RPMI7951 (cell line): ENCODE measurements at regions not wholly inside any gene's neighbourhood (a gene's known extent, or its start where the extent isn't known, plus 50 kb on each side); places are given as distances from the start of the nearest gene placed in this dataset.
A peak's percentile ranks its signal among the peaks of the same experiment; 100 is the strongest.

Experiments
- DNase-seq: peaks from one replicate; pipeline ENCODE4 v3.0.0-alpha.2; 2012; ENCODE audit warnings: low read depth

DNA sequence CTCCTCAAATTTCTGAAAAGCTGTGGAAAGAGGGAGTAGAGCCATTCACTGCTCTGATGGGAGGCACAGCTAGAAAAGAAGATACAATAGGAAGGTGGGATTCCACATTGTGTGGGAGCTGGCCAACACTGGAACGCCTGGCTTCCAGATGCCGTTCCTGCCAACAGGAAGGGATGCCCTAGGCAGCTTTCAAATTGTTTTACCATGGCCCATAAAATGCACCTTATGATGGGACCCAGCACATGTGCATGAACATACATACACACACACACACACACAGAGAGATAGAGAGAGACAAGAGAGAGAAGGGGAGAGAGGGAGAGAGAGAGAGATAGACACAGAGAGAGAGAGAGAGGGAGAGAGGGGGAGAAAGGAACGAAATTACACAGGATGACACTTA is 86.1 kb upstream of the BZW1 start:
- no peak for DNase-seq

DNA sequence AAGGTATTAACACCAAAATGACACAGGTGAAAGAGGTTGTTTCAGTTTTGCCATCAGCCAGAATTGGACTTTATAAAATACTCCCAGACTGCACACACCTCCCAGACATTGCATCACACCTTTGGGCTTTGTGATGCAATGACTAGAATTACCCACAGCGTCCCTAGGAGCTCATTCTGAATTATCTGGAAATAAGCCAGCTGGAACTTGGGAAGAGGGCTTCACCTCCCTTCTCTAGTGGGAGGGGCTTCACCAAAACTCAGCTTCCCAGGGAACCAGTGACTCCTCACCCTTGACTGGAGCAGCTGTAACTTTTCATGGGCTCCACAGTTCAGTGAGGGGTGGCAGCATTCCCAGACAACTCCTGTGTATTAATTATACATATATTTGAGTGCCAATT is 83.1 kb upstream of the BZW1 start:
- peak; percentile 30 for DNase-seq

GRCh38 chr2:200730302-200730701 is 81.4 kb upstream of the BZW1 start:
- no peak for DNase-seq

DNA sequence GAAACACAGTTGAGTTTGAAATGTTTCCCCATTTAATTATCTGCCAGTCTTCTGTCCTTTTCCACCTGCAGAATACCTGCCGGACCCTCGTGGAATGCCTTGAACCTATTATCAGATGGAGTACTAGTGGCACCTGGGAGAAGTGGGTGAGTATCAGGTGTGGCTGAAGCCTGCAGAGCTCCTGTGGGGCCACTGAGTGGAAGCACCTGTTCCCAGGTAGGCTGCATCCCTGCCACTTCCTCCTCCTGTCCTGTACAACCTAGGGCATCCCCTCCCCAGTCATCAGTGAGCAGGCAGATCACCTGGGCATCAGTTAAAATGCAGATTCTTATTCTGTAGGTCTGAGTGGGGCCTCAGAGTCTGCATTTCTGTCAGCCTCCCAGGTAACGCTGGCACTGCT is 80.8 kb upstream of the BZW1 start:
- DNase-seq = no peak

- DNase-seq = no peak
These were observed 78.8 kb upstream of the BZW1 start for GRCh38 chr2:200732866-200733265.

DNA sequence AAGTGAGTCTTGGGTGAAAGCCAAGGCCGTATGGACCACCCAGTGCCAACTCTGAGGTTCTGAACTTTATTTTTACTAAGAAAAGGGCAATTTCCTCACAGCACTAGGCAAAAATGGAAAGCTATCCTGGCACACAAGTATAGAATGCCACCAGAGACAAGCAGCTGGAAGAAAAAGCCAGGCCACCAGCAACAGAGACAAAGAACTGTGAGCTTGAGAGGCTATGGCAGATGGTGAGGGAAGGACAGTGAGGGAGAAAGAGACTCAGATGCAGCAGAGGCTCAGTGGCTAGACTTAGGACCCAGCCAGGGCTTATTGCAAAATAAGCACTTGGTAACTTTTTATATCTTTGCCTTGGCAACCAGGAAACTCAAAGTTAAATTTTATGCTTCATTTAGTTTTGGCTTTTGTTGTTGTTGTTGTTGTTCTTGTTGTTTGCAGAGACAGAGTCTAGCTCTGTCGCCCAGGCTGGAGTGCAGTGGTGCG is 78.0 kb upstream of the BZW1 start:
- DNase-seq = no peak

DNA sequence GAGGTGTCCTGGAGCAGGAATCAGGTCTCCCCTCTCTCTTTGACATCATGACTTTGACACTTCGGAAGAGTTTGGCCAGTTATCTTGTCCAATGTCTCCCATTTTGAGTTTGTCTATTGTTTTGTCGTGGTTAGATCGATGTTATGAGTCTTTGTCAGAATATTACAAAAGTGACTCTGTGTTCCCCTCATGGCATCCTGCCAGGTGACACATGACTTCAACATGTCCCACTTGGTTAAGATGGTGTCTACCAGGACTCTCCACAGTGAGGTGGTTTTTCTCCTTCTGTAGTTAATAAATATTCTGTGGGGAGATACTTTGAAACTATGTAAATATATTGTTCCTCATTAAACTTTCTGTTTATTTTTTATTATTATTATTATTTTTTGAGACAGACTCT is 76.6 kb upstream of the BZW1 start:
- DNase-seq = peak; percentile 35

DNA sequence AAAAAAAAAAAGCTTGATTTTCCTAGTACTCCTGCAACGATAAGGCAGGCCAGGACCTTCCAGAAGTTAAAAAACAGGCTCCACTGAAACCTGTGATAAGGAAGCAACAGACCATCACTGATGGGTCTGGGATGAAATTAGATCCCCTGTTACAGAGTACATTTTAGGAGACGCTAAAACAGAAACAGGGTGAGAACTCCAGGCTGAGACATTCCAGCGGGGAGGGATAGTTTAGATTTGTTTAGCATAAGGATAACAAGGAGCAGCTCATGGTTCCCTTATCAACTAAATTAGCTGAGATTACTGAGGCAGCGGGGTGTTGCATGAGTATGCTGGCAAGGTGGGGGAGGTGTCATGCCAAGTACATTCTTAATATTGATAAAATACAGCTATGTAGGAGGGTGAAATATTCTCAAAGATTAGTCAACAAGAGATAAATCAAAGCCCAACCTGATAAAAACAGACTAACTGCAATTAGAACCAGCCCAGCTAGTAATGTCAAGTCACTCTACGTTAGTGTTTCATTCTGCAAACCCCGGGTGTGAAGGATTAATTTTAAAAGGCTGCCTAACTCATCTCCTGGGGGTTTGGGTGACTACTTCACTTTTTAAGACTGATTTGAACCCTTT is 75.0 kb upstream of the BZW1 start:
- DNase-seq = no peak

DNA sequence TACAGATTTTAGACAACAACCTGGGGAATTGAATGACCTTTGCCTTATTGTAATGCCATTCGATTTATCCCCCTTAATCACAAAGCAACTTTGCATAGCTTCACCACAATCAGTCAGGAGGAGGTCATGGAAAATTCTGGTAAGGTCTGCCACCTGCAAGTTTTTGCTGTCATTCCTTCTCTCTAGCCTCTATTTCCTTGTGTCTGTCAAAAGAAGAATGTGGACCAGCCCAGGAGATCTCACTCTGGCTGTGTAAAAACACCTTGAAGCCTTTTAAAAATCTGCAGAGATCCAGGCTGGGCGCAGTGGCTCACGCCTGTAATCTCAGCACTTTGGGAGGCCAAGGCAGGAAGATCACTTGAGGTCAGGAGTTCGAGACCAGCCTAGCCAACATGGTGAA is 74.1 kb upstream of the BZW1 start:
- no peak for DNase-seq

- no peak for DNase-seq
These were observed 73.1 kb upstream of the BZW1 start for GRCh38 chr2:200738590-200738989.

DNA sequence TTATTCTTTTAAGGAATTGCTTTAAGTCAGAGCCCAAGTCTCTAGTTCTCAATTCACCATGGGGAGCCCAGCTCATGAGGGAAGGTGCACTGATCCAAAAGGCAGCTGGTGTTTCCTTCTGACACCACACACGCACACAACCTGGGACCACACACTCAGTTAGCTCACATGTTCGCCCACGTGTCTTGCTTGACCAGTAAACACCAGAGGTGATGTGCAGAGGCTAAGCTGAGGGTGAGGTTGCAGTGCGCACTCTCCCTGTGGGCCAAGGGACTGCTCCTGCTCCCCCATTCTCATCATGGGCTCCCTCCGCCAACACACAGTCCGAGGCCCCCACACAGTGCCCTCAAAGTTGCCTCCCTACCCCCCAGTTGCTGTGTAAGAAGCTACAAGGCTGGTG is 70.8 kb upstream of the BZW1 start:
- DNase-seq = no peak

- no peak for DNase-seq
These were observed 70.1 kb upstream of the BZW1 start for GRCh38 chr2:200741468-200742202.

GRCh38 chr2:200742426-200742825 is 69.3 kb upstream of the BZW1 start:
- no peak for DNase-seq

DNA sequence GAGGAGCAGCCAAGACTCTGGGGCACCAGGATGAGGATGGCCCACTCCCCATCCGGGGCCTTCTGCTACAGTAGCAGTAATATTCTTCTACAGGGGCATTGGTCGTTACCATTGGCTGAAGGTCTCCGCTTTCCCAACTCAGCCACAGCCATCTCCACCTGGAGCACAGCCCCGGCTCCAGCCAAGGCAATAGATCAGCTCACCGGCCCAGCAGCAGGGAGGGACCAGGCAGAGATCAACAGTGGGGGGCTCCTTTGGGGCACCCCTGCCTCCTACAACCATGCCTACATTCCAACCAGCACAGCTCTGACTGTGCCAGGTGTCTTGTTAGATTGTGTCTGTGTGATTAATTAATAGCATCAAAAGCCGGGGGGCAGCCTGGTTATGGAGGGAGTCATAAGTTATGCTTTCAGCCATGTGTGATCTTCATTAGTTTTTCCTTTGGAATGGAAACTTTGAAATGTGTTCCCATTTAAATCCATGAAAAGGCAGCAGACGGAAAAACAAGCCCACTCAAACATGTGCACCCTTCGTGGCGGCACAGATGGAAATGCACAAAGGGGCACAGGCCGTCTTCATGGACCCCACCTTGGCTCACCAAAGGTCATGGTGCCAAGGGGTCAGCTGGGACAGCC is 68.6 kb upstream of the BZW1 start:
- DNase-seq = no peak

GRCh38 chr2:200744201-200744602 is 67.5 kb upstream of the BZW1 start:
- DNase-seq = no peak

DNA sequence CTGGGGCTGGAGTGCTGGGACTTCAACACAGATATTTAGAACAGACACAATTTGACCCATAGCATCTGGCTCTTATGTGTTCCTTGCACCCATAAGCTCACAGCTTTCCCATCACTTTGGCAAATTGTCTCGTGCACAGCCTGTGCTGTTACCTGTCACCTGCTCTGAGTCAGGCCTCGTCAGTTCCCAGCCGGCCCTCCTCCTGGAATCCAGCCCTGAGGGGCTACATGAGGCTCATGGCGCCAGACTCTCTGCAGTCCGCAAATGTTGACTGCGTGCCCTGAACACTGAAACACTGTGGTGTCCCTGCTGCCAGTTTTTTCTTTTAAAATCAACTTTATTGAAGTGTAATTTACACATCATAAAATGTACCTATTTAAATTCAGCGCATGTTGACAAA is 65.4 kb upstream of the BZW1 start:
- no peak for DNase-seq

DNA sequence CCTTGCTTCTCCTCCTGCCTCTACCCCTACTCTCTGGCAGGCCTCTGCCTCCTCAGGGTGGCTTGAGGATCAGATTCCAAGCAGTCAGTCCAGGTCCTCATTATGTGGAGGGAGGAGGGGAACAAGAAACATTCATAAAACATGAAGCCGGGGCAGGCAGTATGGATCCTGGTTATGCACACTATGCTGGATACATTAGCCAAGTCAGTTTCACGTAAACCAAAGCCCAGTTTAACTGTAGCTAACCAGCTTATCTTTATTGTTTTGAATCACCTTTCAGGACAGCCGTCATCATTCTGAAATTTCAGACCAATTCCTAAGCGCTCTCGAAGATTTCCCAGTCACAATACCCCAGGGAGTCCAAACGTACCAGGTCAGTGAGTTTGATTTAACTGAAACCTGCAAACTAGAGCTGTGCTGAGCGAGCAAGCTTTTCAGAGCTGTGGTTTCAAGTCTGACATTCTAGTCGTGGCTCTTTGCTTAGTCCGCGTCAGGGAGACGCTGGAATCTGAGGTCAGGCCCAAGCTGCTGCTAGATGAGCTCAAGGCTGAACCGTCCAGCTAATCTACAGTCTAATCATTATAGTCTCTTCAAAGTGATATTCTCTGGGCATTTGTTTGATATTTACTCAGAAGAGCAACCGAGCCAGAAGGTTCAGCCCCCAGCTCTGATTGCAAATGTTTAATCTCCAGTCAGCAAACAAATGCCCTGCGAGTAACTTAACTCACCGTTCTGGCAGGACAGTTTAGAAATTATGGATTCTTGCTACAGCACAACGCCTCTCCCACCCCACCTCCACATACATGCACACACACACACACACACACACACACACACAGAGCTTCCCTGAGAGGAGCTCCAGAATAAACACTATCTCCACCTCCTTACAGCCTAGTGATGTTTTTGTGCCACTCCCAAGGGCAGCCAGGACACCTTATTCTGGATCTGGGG is 63.8 kb upstream of the BZW1 start:
- no peak for DNase-seq

DNA sequence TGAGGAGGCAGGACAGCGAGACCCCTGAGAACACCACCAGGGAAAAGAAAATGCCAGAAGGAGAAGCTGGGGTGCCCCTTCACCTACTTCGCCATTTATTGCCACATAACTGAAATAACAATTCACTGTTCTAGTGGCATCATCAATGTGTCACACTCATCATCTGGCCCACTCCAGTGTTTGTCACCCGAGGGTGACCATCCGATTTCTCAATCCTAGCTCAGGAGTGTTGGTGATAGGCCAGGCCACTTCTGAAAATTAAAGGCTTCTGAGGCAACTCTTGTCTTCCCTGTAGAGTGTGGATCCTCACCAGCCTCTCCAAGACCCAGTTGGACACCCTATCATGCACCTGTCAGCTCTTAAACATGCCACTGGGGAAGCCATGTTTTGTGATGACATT is 62.9 kb upstream of the BZW1 start:
- no peak for DNase-seq

GRCh38 chr2:200749631-200750322 is 61.9 kb upstream of the BZW1 start:
- no peak for DNase-seq

- no peak for DNase-seq
These were observed 61.3 kb upstream of the BZW1 start for GRCh38 chr2:200750323-200750910.

GRCh38 chr2:200751786-200752185 is 59.9 kb upstream of the BZW1 start:
- DNase-seq = no peak
